SU-DHL-6 (cell line): ENCODE measurements at regions not wholly inside any gene's neighbourhood (a gene's known extent, or its start where the extent isn't known, plus 50 kb on each side); places are given as distances from the start of the nearest gene placed in this dataset.

Experiments used
- H2AFZ ChIP-seq: fragments of 200-600 bp; sonication (generic); 2 replicates; pipeline ENCODE4 v1.6.1; 2014; ENCODE audit warnings: low read depth, mild to moderate bottlenecking, moderate library complexity, mixed read lengths, antibody characterized with exemption, low read length; ENCODE audit not compliant: severe bottlenecking
- H3F3A ChIP-seq: fragments of 200-600 bp; shearing (Covaris generic); 2 replicates; pipeline ENCODE4 v1.6.0; 2016; ENCODE audit warnings: antibody characterized with exemption, mild to moderate bottlenecking; ENCODE audit not compliant: insufficient read depth
- H3K27ac ChIP-seq: fragments of 200-600 bp; sonication (generic); 2 replicates; pipeline ENCODE4 v1.5.1; 2016; ENCODE audit warnings: low read depth, mild to moderate bottlenecking, low read length, moderate library complexity, mixed read lengths
- H3K27me3 ChIP-seq: fragments of 200-600 bp; sonication (generic), shearing (Covaris generic); 2 replicates; pipeline ENCODE4 v1.6.0; 2014; ENCODE audit warnings: mild to moderate bottlenecking, low read length
- H3K36me3 ChIP-seq: fragments of 200-600 bp; sonication (generic); 2 replicates; pipeline ENCODE4 v1.6.1; 2014; ENCODE audit warnings: mild to moderate bottlenecking, low read length, mixed read lengths
- H3K4me2 ChIP-seq: fragments of 300-600, 200-600 bp; shearing (Covaris generic), sonication (generic); 2 replicates; pipeline ENCODE4 v1.6.0; 2014; ENCODE audit warnings: low read length, low read depth, mild to moderate bottlenecking; ENCODE audit not compliant: poor library complexity, severe bottlenecking
- H3K4me3 ChIP-seq: fragments of 200-600 bp; sonication (generic); 2 replicates; pipeline ENCODE4 v1.5.1; 2014; ENCODE audit warnings: antibody characterized with exemption, low read length, mild to moderate bottlenecking, mixed read lengths; ENCODE audit not compliant: insufficient read depth, poor library complexity, severe bottlenecking
- H3K79me2 ChIP-seq: fragments of 200-600 bp; sonication (generic); 2 replicates; pipeline ENCODE4 v1.6.1; 2014; ENCODE audit warnings: mild to moderate bottlenecking, low read length, moderate library complexity; ENCODE audit not compliant: insufficient read depth
- H3K9ac ChIP-seq: fragments of 200-600 bp; sonication (generic); 2 replicates; pipeline ENCODE4 v1.7.0; 2014; ENCODE audit warnings: mild to moderate bottlenecking, low read length
- H3K9me2 ChIP-seq: fragments of 200-600 bp; sonication (generic); replicated peaks from 2 replicates; pipeline ENCODE4 v1.6.1; 2014; ENCODE audit warnings: low read length; ENCODE audit not compliant: insufficient read depth
- H3K9me3 ChIP-seq: fragments of 200-600 bp; sonication (generic); 2 replicates; pipeline ENCODE4 v1.6.1; 2014; ENCODE audit warnings: low read length, mixed read lengths; ENCODE audit not compliant: insufficient read depth
- H4K20me1 ChIP-seq: fragments of 200-600 bp; sonication (generic); 2 replicates; pipeline ENCODE4 v1.6.1; 2014; ENCODE audit warnings: low read depth, mild to moderate bottlenecking, antibody characterized with exemption, low read length, moderate library complexity, mixed read lengths
- EZH2phosphoT487 ChIP-seq: fragments of 200-600 bp; sonication (generic), shearing (Covaris generic); conservative IDR thresholded peaks from 2 replicates; pipeline ENCODE4 v1.6.1; 2018; ENCODE audit warnings: mild to moderate bottlenecking, antibody characterized with exemption, low read length, moderate library complexity, mixed read lengths
- TF ChIP-seq, protein P1 (sequence below): fragments of 200-600 bp; sonication (generic); IDR thresholded peaks from one replicate; pipeline ENCODE4 v1.5.1; 2017; ENCODE audit warnings: antibody characterized with exemption, mild to moderate bottlenecking, low read length, moderate library complexity; ENCODE audit not compliant: insufficient read depth, poor library complexity, severe bottlenecking

- H3F3A ChIP-seq, result no peaks in the 10 kb centered on the region; the same call in 1 of the 2 replicates
- no peaks in the 10 kb centered on the region for H4K20me1 ChIP-seq
- peak overlapping the region; percentile 89 for H2AFZ ChIP-seq
- no peaks in the 10 kb centered on the region for H3K79me2 ChIP-seq
- H3K27me3 ChIP-seq, result no peaks in the 10 kb centered on the region
- H3K9me3 ChIP-seq, result no peaks in the 10 kb centered on the region
- H3K27ac ChIP-seq, result no peak overlapping the region
- no peaks in the 10 kb centered on the region for H3K9me2 ChIP-seq
- H3K4me3 ChIP-seq, result no peak overlapping the region
- H3K9ac ChIP-seq, result no peak overlapping the region
- no peak overlapping the region for H3K4me2 ChIP-seq
- H3K36me3 ChIP-seq, result no peaks in the 10 kb centered on the region
- no peak for TF ChIP-seq EZH2phosphoT487
- TF ChIP-seq, protein P1, sequence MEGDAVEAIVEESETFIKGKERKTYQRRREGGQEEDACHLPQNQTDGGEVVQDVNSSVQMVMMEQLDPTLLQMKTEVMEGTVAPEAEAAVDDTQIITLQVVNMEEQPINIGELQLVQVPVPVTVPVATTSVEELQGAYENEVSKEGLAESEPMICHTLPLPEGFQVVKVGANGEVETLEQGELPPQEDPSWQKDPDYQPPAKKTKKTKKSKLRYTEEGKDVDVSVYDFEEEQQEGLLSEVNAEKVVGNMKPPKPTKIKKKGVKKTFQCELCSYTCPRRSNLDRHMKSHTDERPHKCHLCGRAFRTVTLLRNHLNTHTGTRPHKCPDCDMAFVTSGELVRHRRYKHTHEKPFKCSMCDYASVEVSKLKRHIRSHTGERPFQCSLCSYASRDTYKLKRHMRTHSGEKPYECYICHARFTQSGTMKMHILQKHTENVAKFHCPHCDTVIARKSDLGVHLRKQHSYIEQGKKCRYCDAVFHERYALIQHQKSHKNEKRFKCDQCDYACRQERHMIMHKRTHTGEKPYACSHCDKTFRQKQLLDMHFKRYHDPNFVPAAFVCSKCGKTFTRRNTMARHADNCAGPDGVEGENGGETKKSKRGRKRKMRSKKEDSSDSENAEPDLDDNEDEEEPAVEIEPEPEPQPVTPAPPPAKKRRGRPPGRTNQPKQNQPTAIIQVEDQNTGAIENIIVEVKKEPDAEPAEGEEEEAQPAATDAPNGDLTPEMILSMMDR, result no peak
Measured at GRCh38 chr4:29571322-29571721, 1148.8 kb upstream of the PCDH7 start.

- no peaks in the 10 kb centered on the region for H3K79me2 ChIP-seq
- H3K9ac ChIP-seq, result no peak overlapping the region
- H3K9me3 ChIP-seq, result no peaks in the 10 kb centered on the region
- H3K9me2 ChIP-seq, result no peaks in the 10 kb centered on the region
- no peaks in the 10 kb centered on the region for H3K36me3 ChIP-seq
- H2AFZ ChIP-seq, result no peak overlapping the region
- H3K27me3 ChIP-seq, result no peaks in the 10 kb centered on the region
- H3K27ac ChIP-seq, result no peak overlapping the region
- H3K4me3 ChIP-seq, result no peak overlapping the region
- TF ChIP-seq, protein P1, result no peak
- no peak for TF ChIP-seq EZH2phosphoT487
- no peaks in the 10 kb centered on the region for H4K20me1 ChIP-seq
- no peaks in the 10 kb centered on the region for H3F3A ChIP-seq
- no peak overlapping the region for H3K4me2 ChIP-seq
Measured at GRCh38 chr4:29578329-29578728, 1141.8 kb upstream of the PCDH7 start.

DNA sequence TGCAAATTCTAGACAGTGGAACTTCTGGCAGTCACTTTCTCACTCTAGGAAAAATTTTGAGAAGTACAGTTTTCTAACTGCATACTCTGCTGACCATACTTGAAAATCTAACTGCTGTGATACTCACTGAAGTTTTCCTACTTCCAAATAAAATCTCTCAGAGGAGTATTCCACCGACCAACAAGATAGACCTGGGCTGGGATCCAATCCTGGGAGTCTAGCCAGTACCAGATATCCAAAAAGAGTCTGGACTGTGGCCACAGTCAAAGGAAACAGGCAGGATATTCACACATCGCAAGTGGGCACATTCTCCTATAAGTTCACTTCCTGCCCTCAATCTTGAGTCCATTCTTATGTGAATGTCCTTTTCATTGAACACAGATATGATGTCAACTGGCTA, 1138.7 kb upstream of the PCDH7 start:
- H2AFZ ChIP-seq, result peak overlapping the region; percentile 66
- H3K4me3 ChIP-seq, result no peak overlapping the region
- H3K4me2 ChIP-seq, result no peak overlapping the region

More for the DNA sequence above, 1138.7 kb upstream of the PCDH7 start:
- Histone ChIP-seq H3K9ac (no peak overlapping the region), H4K20me1 (no peaks in the 10 kb centered on the region), H3K9me3 (no peaks in the 10 kb centered on the region), H3F3A (no peaks in the 10 kb centered on the region), H3K27me3 (no peaks in the 10 kb centered on the region), H3K79me2 (no peaks in the 10 kb centered on the region), H3K36me3 (no peaks in the 10 kb centered on the region), H3K27ac (no peak overlapping the region), H3K9me2 (no peaks in the 10 kb centered on the region)
- TF ChIP-seq, protein P1, result no peak
- TF ChIP-seq EZH2phosphoT487, result no peak
